ENCODE measurements at regions not wholly inside any gene's neighbourhood (a gene's known extent, or its start where the extent isn't known, plus 50 kb on each side); places are given as distances from the start of the nearest gene placed in this dataset.
"Not testable (repeated sequence)": the region's sequence is repeated elsewhere in the genome, so short reads cannot be mapped to it uniquely, and the experiment has no call there.

GRCh38 chr9:85859765-85860164, 81.2 kb upstream of the NAA35 start:
- TF ChIP-seq, protein P1, sequence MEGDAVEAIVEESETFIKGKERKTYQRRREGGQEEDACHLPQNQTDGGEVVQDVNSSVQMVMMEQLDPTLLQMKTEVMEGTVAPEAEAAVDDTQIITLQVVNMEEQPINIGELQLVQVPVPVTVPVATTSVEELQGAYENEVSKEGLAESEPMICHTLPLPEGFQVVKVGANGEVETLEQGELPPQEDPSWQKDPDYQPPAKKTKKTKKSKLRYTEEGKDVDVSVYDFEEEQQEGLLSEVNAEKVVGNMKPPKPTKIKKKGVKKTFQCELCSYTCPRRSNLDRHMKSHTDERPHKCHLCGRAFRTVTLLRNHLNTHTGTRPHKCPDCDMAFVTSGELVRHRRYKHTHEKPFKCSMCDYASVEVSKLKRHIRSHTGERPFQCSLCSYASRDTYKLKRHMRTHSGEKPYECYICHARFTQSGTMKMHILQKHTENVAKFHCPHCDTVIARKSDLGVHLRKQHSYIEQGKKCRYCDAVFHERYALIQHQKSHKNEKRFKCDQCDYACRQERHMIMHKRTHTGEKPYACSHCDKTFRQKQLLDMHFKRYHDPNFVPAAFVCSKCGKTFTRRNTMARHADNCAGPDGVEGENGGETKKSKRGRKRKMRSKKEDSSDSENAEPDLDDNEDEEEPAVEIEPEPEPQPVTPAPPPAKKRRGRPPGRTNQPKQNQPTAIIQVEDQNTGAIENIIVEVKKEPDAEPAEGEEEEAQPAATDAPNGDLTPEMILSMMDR (conservative IDR thresholded peaks at IDR 0.05; ENCODE audit: low read depth, low read length) = no peak
- Histone ChIP-seq H3K36me3 (ENCODE audit: insufficient read depth) (no peaks in the 10 kb centered on the region), H3K4me1 (ENCODE audit: low read depth, poor library complexity, severe bottlenecking) (peaks cover 16% of the 10 kb centered on the region), H3K4me2 (no peak overlapping the region), H3K4me3 (IDR thresholded peaks at IDR 0.05; ENCODE audit: insufficient read depth, low read depth, low read length) (no peak overlapping the region), H4K20me1 (ENCODE audit: insufficient read depth) (no peaks in the 10 kb centered on the region), H3K27me3 (ENCODE audit: insufficient read depth, low read depth) (no peaks in the 10 kb centered on the region), H3K27ac (peak overlapping the region; percentile 26; the same call in 1 of the 2 replicates), H3K9ac (no peak overlapping the region), H2AFZ (ENCODE audit: low read depth) (no peak overlapping the region), H3K79me2 (ENCODE audit: insufficient read depth, low read depth) (no peaks in the 10 kb centered on the region)

GRCh38 chr9:85861882-85862281, 79.1 kb upstream of the NAA35 start:
- H3K4me2 ChIP-seq; H3K79me2 ChIP-seq (ENCODE audit: insufficient read depth, low read depth); H3K4me3 ChIP-seq (IDR thresholded peaks at IDR 0.05; ENCODE audit: insufficient read depth, low read depth, low read length); H3K27ac ChIP-seq; H2AFZ ChIP-seq (ENCODE audit: low read depth); H3K36me3 ChIP-seq (ENCODE audit: insufficient read depth); H3K9ac ChIP-seq; H4K20me1 ChIP-seq (ENCODE audit: insufficient read depth); H3K27me3 ChIP-seq (ENCODE audit: insufficient read depth, low read depth): not testable (repeated sequence)
- peaks cover 16% of the 10 kb centered on the region for H3K4me1 ChIP-seq (ENCODE audit: low read depth, poor library complexity, severe bottlenecking)

DNA sequence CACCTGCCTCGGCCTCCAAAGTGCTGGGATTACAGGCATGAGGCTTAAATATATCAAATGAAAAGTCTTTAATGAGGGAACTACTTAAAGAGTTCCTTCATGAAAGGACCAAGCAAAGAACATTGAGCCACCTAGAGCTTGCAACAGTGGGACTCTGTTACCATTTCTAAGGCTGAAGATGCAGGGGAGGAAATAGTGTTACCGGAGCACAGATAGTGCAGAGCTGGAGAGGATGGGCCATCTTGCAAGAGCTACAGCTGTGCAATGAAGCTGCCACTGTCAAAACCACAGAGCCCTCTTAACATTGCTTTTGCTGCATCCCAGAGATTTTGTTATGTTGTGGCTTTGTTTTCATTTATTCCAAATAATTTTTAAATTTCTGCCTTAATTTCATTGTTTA, 77.1 kb upstream of the NAA35 start:
- no peak overlapping the region for H3K4me2 ChIP-seq
- no peak overlapping the region for H3K9ac ChIP-seq
- H3K36me3 ChIP-seq (ENCODE audit: insufficient read depth) = no peaks in the 10 kb centered on the region
- no peak overlapping the region for H3K27ac ChIP-seq
- H3K4me1 ChIP-seq (ENCODE audit: low read depth, poor library complexity, severe bottlenecking) = peaks cover 15% of the 10 kb centered on the region
- no peaks in the 10 kb centered on the region for H3K27me3 ChIP-seq (ENCODE audit: insufficient read depth, low read depth)
- H3K79me2 ChIP-seq (ENCODE audit: insufficient read depth, low read depth) = no peaks in the 10 kb centered on the region
- TF ChIP-seq, protein P1 (conservative IDR thresholded peaks at IDR 0.05; ENCODE audit: low read depth, low read length) = no peak
- H3K4me3 ChIP-seq (IDR thresholded peaks at IDR 0.05; ENCODE audit: insufficient read depth, low read depth, low read length) = no peak overlapping the region
- H4K20me1 ChIP-seq (ENCODE audit: insufficient read depth) = no peaks in the 10 kb centered on the region
- H2AFZ ChIP-seq (ENCODE audit: low read depth) = no peak overlapping the region

GRCh38 chr9:85871008-85871407, 69.9 kb upstream of the NAA35 start:
- Histone ChIP-seq H2AFZ (ENCODE audit: low read depth) (no peak overlapping the region), H3K27ac (no peak overlapping the region), H3K4me2 (no peak overlapping the region), H4K20me1 (ENCODE audit: insufficient read depth) (no peaks in the 10 kb centered on the region), H3K79me2 (ENCODE audit: insufficient read depth, low read depth) (no peaks in the 10 kb centered on the region), H3K4me3 (IDR thresholded peaks at IDR 0.05; ENCODE audit: insufficient read depth, low read depth, low read length) (no peak overlapping the region), H3K27me3 (ENCODE audit: insufficient read depth, low read depth) (no peaks in the 10 kb centered on the region), H3K36me3 (ENCODE audit: insufficient read depth) (no peaks in the 10 kb centered on the region), H3K9ac (no peak overlapping the region), H3K4me1 (ENCODE audit: low read depth, poor library complexity, severe bottlenecking) (no peaks in the 10 kb centered on the region)
- TF ChIP-seq, protein P1 (conservative IDR thresholded peaks at IDR 0.05; ENCODE audit: low read depth, low read length) = no peak

- not testable (repeated sequence) for H3K27me3 ChIP-seq (ENCODE audit: insufficient read depth, low read depth); H2AFZ ChIP-seq (ENCODE audit: low read depth); H3K36me3 ChIP-seq (ENCODE audit: insufficient read depth); H3K4me2 ChIP-seq; H3K4me3 ChIP-seq (IDR thresholded peaks at IDR 0.05; ENCODE audit: insufficient read depth, low read depth, low read length); H3K27ac ChIP-seq; H3K9ac ChIP-seq; H3K79me2 ChIP-seq (ENCODE audit: insufficient read depth, low read depth); H3K4me1 ChIP-seq (ENCODE audit: low read depth, poor library complexity, severe bottlenecking); H4K20me1 ChIP-seq (ENCODE audit: insufficient read depth)
Observed at GRCh38 chr9:85871683-85872082, 69.3 kb upstream of the NAA35 start.
